WERI-Rb-1 (cell line): ENCODE measurements at regions not wholly inside any gene's neighbourhood (a gene's known extent, or its start where the extent isn't known, plus 50 kb on each side); places are given as distances from the start of the nearest gene placed in this dataset.

ENCODE experiments used
- DNase-seq: peaks from one replicate; pipeline ENCODE4 v3.0.0-alpha.2; 2020
- H3K27ac ChIP-seq: fragments of 250-450 bp; sonication (Bioruptor Pico); 2 replicates; pipeline ENCODE4 v1.5.1; 2020; ENCODE audit warnings: mild to moderate bottlenecking, moderate library complexity
- H3K27me3 ChIP-seq: fragments of 250-450 bp; sonication (Bioruptor Pico); 2 replicates; pipeline ENCODE4 v1.5.1; 2021; ENCODE audit warnings: mild to moderate bottlenecking, low read depth, moderate library complexity; ENCODE audit not compliant: insufficient read depth, severe bottlenecking
- H3K36me3 ChIP-seq: fragments of 250-450 bp; sonication (Bioruptor Pico); 2 replicates; pipeline ENCODE4 v1.5.1; 2020; ENCODE audit warnings: mild to moderate bottlenecking, moderate library complexity
- H3K4me3 ChIP-seq: 2 replicates; pipeline ENCODE4 v1.5.1; 2011; ENCODE audit warnings: low read depth, mild to moderate bottlenecking, control low read depth, low read length
- H3K9me3 ChIP-seq: fragments of 250-450 bp; sonication (Bioruptor Pico); 2 replicates; pipeline ENCODE4 v1.5.1; 2021; ENCODE audit warnings: mild to moderate bottlenecking, moderate library complexity; ENCODE audit not compliant: severe bottlenecking
- TF ChIP-seq, protein P1 (sequence below): IDR thresholded peaks from 2 replicates; pipeline ENCODE4 v1.5.1; 2011; ENCODE audit warnings: low read depth, mild to moderate bottlenecking, control low read depth, inconsistent platforms, low read length

DNA sequence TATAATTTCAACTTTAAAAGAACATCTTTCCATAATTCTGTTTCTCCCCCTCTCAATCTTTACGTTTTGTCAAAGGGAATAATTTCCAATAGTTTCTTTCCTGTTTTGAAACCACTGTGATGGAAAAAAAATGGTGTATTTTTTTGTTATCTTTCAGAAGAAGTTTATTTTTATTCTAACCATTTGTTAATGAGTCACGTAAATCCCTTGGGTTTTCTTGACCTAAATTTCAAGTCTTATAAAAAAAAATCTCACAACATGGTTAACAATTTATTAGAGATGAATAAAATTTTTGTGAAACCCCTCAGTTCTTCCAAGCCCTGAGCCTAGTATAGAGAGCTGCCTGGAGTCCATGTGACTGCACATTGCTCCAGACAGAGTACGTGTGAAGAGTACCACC, 106.1 kb upstream of the FBXL17 start:
- Histone ChIP-seq H3K9me3 (no peaks in the 10 kb centered on the region), H3K27me3 (no peaks in the 10 kb centered on the region), H3K27ac (no peak overlapping the region), H3K4me3 (no peak overlapping the region), H3K36me3 (no peaks in the 10 kb centered on the region)
- TF ChIP-seq, protein P1, sequence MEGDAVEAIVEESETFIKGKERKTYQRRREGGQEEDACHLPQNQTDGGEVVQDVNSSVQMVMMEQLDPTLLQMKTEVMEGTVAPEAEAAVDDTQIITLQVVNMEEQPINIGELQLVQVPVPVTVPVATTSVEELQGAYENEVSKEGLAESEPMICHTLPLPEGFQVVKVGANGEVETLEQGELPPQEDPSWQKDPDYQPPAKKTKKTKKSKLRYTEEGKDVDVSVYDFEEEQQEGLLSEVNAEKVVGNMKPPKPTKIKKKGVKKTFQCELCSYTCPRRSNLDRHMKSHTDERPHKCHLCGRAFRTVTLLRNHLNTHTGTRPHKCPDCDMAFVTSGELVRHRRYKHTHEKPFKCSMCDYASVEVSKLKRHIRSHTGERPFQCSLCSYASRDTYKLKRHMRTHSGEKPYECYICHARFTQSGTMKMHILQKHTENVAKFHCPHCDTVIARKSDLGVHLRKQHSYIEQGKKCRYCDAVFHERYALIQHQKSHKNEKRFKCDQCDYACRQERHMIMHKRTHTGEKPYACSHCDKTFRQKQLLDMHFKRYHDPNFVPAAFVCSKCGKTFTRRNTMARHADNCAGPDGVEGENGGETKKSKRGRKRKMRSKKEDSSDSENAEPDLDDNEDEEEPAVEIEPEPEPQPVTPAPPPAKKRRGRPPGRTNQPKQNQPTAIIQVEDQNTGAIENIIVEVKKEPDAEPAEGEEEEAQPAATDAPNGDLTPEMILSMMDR = no peak
- no peak for DNase-seq

DNA sequence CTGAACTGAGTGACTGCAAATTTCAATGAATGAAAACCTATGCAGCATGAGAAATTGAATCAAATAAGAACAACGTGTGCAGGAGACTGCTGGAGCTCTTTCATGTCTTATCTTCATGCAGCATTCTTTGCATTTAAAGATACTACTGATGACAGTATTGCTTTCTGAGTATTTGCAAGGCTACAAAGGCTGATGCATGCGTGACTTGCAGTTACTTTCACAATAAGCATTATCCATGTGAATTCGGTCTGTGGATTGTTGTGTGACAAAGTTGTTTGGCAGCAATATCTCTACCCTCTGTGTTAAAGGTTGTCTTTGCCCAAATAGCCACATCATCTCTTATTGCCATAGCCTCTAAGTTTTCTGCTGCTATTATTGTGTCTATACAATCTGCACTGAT, 102.1 kb upstream of the FBXL17 start:
- Histone ChIP-seq H3K27me3 (no peaks in the 10 kb centered on the region), H3K27ac (no peak overlapping the region), H3K36me3 (no peaks in the 10 kb centered on the region), H3K9me3 (no peaks in the 10 kb centered on the region), H3K4me3 (no peak overlapping the region)
- TF ChIP-seq, protein P1 = no peak
- no peak for DNase-seq

- Histone ChIP-seq H3K36me3 (no peaks in the 10 kb centered on the region), H3K27me3 (no peaks in the 10 kb centered on the region), H3K9me3 (no peaks in the 10 kb centered on the region), H3K27ac (no peak overlapping the region), H3K4me3 (no peak overlapping the region)
- TF ChIP-seq, protein P1 = peak; percentile 28; the same call in 1 of the 2 replicates
- peak; percentile 11 for DNase-seq
Measured at GRCh38 chr5:108481355-108481931, 99.5 kb upstream of the FBXL17 start.

- no peaks in the 10 kb centered on the region for H3K9me3 ChIP-seq
- H3K4me3 ChIP-seq = no peak overlapping the region
- no peaks in the 10 kb centered on the region for H3K27me3 ChIP-seq
- TF ChIP-seq, protein P1 = no peak
- no peak overlapping the region for H3K27ac ChIP-seq
- H3K36me3 ChIP-seq = no peaks in the 10 kb centered on the region
- no peak for DNase-seq
Measured at GRCh38 chr5:108472237-108472636, 90.3 kb upstream of the FBXL17 start.

DNA sequence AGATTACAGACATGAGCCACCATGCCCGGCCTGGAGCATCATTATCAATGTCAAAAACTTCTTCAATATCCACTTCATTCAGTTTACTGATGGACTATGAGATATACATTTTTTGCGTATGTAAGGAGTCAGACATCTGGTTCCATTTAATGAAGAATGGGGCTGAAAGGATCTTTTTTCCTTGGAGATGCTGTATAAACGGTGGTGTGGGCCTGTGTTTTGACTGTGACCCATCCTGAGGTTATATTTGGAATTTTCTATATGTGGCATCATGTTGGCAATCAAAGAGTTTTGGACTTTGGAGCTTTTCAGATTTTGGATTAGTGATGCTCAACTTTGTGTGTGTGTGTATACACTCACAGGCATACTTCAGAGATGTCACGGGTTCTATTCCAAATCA, 85.7 kb upstream of the FBXL17 start:
- Histone ChIP-seq H3K27ac (no peak overlapping the region), H3K27me3 (no peaks in the 10 kb centered on the region)
- DNase-seq = no peak

More for the DNA sequence above, 85.7 kb upstream of the FBXL17 start:
- H3K36me3 ChIP-seq = no peaks in the 10 kb centered on the region
- TF ChIP-seq, protein P1 = no peak
- H3K9me3 ChIP-seq = no peaks in the 10 kb centered on the region
- H3K4me3 ChIP-seq = no peak overlapping the region
